ENCODE measurements at regions not wholly inside any gene's neighbourhood (a gene's known extent, or its start where the extent isn't known, plus 50 kb on each side); places are given as distances from the start of the nearest gene placed in this dataset.

DNA sequence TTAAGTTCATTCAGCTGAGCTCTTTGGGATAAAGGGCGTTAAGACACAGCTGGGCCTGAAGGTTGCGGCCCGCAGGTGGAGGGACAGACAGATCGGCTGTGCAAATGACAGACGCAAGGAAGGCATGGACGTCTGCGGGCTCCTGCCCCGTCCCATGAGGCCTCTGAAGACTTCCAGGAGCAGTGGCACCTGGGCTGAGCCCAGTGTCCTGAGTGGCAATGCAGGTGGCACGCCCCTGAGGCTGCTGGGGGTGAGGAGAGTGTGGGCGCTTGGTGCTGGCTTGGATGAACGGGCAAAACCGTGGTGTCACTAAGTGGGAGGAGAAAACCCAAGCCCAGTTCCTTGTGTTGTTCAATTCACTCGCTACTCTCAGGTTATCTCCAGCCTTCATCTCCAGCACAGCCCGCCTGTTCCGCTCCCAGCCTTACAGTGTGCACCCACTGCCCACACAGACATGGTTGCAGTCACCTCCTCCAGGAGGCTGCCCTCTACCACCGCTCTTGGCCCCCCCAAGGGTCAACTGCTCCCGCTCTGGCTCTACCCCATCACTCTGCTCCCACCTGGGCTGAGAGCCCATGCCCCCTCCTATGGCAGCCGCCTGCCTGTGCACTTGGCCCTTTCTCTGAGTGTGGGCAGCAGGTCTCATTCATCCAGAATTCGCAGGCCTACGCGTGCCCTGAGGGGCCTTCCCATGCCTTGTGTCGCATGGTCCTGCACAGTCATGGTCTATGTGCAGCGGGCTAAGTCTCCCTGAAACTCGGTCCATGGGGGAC lies 50.3 kb downstream of the PTGR3 start:
- no peak for DNase-seq (ENCODE audit: low read depth)

DNA sequence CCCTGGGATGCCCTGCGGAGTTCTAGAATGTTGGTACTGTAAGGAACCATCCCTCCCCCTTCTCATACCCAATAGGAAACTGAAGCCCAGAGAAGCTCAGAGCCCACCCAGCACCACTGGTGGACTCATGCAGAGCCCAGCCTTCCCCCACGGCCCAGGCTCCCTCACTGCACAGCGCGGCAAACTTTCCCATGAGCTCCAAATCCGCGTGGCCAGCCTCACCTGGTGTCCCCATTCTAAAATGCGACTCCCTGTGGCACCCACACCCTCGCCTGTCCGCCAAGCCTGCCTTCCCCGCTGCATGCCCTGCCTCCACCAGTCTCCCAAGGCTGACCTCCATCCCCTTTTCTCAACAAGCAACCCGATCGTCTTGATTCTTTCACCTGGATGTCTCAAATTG lies 51.1 kb downstream of the PTGR3 start:
- no peak for DNase-seq (ENCODE audit: low read depth)

DNA sequence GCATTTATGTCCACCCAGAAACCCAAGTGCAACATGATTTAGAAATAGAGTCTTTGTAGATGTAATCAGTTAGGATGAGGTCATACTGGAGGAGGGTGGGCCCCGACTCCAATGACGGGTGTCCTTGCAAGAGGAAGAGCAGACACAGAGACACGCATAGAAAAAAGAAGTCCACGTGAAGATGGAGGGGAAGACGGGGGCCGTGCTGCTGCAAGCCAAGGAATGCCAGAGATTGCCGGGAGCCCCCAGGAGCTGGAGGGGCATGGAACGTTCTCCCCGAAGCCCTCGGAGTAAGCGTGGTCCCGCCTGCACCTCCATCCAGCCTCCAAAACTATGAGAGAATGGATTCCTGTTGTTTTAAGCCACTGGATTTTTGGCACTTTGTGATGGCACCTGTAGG lies 51.6 kb downstream of the PTGR3 start:
- DNase-seq (ENCODE audit: low read depth): no peak

- no peak for DNase-seq (ENCODE audit: low read depth)
Observed at GRCh38 chr18:75156831-75157230, 52.1 kb downstream of the PTGR3 start.

DNA sequence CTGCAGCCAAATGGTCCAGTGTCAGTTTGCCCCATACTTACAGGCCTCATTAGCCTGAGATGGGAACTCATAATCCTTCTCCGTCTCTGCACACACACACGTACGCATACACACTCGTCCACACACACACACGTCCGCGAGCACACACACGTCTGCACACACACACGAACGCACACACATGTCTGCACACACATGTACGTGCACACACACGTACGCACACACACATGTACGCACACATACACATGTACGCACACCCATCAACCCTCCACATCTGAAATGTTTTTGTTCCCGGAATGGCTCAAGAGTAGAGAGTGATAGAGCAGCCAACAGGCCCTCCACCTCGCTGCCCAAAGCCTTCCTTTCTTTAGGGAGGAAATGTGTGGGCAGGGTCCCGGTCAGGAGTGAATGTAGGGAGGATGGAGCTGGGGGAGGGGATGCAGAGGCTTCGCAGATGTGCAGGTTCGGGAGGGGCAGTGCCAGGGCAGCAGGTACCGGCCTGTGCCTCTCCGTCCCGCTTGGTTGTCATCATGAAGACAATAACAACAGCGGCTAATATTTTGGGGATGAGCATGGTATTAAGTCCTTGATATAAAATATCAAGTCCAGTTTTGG lies 52.7 kb downstream of the PTGR3 start:
- no peak for DNase-seq (ENCODE audit: low read depth)

- DNase-seq (ENCODE audit: low read depth): no peak
Observed at GRCh38 chr18:75154997-75155396, 53.9 kb downstream of the PTGR3 start.

DNA sequence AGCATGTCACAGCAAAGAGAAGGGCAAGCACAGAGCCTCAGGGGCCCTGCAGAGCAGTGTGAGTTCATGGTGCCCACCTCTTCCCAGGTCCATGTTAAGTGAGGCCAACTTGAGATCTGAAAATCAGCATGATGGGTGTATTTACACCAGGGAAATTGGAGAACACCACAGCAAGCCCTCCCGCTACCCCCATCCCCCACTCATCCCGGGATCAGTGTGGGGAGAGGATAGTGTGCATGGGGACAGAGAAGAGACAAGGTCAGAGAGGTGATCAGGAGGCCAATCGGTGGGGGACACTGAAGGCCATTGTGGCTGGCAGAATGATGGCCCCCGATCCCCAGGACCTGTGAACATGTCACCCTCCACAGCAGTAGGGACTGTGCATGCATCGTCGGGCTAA lies 54.7 kb downstream of the PTGR3 start:
- DNase-seq (ENCODE audit: low read depth): no peak

DNA sequence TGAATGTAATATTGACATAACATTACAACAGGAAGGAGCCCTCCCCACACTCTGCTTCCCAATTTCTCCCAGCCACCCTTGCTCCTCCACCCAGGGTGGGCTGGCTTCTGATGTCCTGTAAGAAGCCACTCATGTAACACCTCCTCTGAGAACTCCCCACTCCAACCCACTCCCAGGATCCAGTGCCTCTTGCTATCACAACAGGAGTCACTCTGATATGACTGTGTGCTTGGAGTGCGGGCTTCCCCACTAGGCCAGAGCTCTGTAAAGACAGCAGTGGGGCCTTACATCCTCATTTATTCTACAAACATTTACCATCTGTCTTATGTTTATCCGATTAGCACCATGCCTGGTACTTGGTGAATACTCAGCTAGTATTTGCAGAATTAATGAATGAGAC lies 65.1 kb downstream of the PTGR3 start:
- DNase-seq (ENCODE audit: low read depth): no peak

DNA sequence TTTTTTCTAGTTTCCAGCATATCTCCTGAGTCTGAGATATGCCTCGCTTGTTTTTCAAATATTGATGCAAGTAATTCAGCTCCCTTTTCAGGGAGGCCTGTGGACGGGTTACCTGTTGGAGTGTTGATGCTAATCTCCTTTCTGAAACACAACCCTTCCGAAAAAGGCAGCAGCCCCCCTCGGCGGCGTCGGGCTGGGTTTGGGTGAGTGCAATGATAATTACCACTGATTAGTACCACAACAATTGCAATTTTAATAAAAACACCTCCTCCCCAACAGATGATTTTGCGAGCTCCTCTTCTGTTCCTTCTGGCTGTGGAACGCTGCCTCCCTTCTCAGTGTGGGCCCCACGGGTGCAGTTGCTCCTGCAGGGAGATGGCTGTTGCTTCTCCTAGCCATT lies 66.3 kb downstream of the PTGR3 start:
- no peak for DNase-seq (ENCODE audit: low read depth)

DNA sequence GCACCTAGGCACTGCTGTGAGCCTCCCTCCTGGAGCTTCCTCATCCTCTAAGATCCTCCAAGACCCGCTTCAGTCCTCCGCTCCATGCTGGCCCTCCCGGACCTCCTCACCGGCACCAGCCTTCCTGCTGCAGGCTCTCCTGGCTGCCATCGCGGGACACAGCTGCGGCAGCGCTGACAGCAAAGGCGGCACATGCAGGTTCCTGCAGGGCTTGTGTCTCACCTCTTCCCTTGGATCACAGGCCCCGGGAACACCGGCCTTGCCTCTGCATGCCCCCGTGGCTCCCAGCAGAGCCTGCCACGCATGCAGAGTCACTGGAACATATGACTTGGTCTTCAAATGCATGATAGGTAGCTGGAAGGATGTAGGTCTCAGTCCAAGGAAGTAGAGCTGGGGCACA lies 67.2 kb downstream of the PTGR3 start:
- DNase-seq (ENCODE audit: low read depth): no peak

- no peak for DNase-seq (ENCODE audit: low read depth)
Observed at GRCh38 chr18:75141166-75141565, 67.8 kb downstream of the PTGR3 start.

DNA sequence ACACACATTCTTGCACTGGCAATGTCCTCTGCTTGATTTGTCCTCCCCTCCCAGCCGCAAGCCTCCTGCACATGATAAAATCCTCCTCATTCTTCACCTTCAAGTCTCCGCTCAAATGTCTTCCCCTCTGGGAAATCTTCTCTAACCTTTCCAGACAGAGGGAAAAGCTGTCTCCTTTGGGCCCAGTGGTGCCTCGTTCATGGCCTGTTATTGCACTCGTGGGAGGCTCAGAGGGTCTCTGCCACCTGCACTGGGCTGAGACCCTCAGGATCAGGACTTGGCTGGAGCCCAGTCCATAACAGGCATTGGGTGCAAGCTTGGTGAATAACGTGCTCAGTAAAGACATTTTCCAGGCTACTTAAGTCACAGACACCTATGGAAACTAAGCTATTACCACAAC lies 68.6 kb downstream of the PTGR3 start:
- no peak for DNase-seq (ENCODE audit: low read depth)

DNA sequence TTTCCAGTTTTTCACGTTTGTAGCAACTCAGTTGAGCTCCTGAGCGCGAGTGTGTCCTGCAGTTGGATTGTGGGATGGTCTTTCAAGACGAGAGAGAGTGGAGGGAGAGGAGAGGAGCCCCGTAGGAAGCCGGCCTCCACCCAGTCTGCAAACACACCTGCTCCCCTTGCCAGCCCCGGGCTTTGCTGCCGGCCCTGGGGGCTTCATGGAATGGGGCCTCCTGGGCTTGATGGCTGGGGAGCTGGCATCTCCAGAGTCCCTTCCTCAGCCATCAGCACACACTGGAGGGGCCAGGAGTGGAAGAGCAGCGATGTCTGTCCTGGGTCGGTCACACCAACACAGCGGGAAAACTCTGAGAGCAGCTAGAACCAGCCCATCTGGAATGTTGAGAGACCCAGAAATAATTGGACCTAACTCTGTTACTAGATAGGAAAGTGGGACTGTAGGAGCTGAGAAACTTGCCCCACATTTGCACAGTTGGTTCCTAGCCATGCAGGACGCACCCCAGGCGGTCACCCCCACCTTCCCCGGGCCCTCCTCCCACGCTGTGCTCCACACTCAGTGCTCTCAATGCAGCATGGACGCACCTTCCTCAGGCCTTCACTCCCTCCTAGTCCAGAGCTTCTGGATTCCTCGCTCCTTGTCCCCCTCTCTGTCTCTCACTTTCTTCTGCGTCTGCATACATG lies 69.6 kb downstream of the PTGR3 start:
- no peak for DNase-seq (ENCODE audit: low read depth)

GRCh38 chr18:75137346-75137877 lies 71.5 kb downstream of the PTGR3 start:
- DNase-seq (ENCODE audit: low read depth): no peak

DNA sequence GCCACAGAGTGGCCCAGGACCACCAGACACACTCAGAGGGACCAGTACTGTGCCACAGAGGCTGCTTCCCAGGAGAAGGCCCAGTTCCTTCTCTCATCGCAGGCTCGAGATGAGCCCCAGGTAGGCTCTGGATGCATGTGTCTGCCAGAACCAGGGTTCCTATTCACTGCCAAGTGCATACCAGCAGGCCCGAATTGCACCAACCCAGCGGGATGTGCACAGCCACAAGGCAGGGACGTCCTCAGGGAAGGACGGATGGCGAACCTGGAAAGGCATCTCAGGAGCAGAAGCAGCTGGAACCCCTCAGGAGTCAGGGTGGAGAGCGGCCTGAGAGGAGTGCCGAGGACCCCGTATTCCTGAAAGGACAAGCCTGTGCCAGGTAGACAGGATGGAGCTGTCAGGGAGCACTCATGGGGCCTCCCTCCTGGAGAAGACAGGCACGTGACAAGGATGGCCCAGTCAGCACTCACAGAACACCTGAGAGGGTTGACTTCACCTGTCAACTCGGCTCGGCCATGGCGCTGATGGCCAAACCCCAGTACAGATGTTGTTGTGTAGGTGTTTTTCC lies 73.7 kb downstream of the PTGR3 start:
- DNase-seq (ENCODE audit: low read depth): no peak

GRCh38 chr18:75134611-75134975 lies 74.3 kb downstream of the PTGR3 start:
- DNase-seq (ENCODE audit: low read depth): no peak

DNA sequence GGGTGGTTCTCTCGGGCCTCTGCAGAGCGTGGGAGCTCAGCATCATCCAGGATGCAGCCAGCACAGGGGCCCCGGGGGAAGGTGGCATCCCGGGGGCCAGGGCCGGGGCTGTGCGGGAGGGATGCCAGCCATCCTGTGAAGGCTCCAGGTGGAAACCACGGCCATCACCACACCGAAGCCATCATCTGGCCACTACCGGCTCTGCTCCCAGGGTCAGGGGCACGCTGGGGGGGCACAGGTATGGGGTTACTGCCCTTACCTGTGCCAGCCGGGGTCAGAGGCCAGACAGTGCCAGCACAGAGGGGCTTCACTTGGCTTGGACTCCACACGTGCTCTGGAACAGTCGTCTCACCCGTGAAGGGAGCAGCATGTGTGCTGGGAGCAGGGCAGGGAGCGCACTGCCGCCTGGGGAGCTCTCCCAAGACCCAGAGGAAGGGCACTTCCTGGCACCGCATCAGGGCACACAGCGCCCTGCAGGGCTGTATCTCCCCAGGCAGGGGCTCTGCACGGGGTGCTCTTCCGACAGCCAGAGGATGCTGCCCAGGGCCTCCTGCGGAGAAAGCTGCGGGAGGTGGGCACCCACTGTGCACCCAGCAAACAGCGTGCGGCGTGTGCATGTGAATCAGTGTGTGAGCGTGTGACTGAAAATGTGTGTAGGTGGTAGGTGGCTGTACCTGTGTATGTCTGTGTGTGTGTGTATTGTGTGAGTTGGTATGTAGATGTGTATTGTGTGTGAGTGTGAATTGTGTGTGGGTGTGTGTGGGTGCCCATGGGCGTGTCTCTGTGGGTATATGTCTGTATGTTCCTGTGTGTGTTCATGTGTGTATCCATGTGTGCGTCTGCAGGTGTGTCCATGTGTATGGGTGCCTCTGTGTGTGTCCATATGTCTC lies 75.0 kb downstream of the PTGR3 start:
- no peak for DNase-seq (ENCODE audit: low read depth)

DNA sequence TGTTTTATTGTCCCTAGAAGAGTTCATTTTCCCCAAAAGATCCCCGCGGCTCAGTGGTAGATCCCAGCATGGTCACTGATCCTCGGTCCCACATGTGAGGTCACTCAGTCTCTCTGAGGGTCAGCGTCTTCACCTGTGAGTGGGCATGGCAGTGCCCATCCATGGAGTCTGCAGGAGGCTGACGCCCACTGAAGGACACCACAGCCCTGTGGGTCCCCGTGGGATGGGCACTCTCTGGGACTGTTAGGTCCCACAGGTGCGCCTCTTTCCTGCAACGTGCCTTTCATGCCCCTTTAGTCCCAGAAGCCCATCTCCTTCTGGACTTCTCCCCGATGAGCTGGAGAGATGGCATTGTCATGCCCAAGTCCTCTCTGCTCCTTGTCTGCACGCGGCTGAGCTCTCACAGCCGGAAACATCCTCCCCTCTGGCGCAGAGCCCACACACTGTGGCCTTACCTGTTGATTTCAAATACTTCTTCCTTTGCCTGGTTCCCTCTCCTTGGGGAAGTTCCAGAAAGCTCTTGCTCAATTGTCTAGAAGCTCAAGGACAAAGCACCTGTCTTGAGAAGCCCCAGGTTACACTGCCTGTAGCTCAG lies 75.9 kb downstream of the PTGR3 start:
- DNase-seq (ENCODE audit: low read depth): no peak

- no peak for DNase-seq (ENCODE audit: low read depth)
Observed at GRCh38 chr18:75132098-75132870, 76.7 kb downstream of the PTGR3 start.

GRCh38 chr18:75131381-75132000 lies 77.4 kb downstream of the PTGR3 start:
- no peak for DNase-seq (ENCODE audit: low read depth)

All from M059J (cell line).